GM23338 (cell line): ENCODE measurements at regions not wholly inside any gene's neighbourhood (a gene's known extent, or its start where the extent isn't known, plus 50 kb on each side); places are given as distances from the start of the nearest gene placed in this dataset.

ENCODE experiments used
- ATAC-seq: fragments of 200-7000 bp; cut with Tn5 transposase; 3 replicates; pipeline ENCODE4 v1.9.1; 2020
- DNase-seq: peaks from one replicate; pipeline ENCODE4 v3.0.0-alpha.2; 2015; ENCODE audit warnings: low spot score
- H2AFZ ChIP-seq: fragments of 200-600 bp; sonication (generic); 2 replicates; pipeline ENCODE4 v1.8.0; 2016; ENCODE audit warnings: antibody characterized with exemption, mild to moderate bottlenecking, moderate library complexity
- H3F3A ChIP-seq: fragments of 200-600 bp; sonication (generic); replicated peaks from 2 replicates; pipeline ENCODE4 v1.8.0; 2017; ENCODE audit warnings: antibody characterized with exemption, mixed run types, low read depth
- H3K27ac ChIP-seq: fragments of 200-600 bp; sonication (generic); 2 replicates; pipeline ENCODE4 v1.6.1; 2016; ENCODE audit warnings: low read depth
- H3K27me3 ChIP-seq: fragments of 200-600 bp; sonication (generic); 2 replicates; pipeline ENCODE4 v1.8.0; 2016; ENCODE audit warnings: mild to moderate bottlenecking, mixed run types, moderate library complexity; ENCODE audit not compliant: insufficient read depth
- H3K36me3 ChIP-seq: fragments of 200-600 bp; sonication (generic); 2 replicates; pipeline ENCODE4 v1.8.0; 2016; ENCODE audit warnings: mild to moderate bottlenecking; ENCODE audit not compliant: insufficient read depth
- H3K4me1 ChIP-seq: fragments of 200-600 bp; sonication (generic); 2 replicates; pipeline ENCODE4 v1.8.0; 2016; ENCODE audit warnings: mild to moderate bottlenecking, moderate library complexity; ENCODE audit not compliant: insufficient read depth
- H3K4me2 ChIP-seq: fragments of 200-600 bp; sonication (generic); 2 replicates; pipeline ENCODE4 v1.7.1; 2017; ENCODE audit warnings: mixed run types
- H3K4me3 ChIP-seq: fragments of 200-600 bp; sonication (generic); 2 replicates; pipeline ENCODE4 v1.6.1; 2016; ENCODE audit warnings: mixed run types
- H3K79me2 ChIP-seq: fragments of 200-600 bp; sonication (generic); replicated peaks from 2 replicates; pipeline ENCODE4 v1.8.0; 2017; ENCODE audit warnings: mild to moderate bottlenecking; ENCODE audit not compliant: insufficient read depth
- H3K9me2 ChIP-seq: fragments of 200-600 bp; sonication (generic); 2 replicates; pipeline ENCODE4 v1.8.0; 2017; ENCODE audit not compliant: insufficient read depth
- H4K20me1 ChIP-seq: fragments of 200-600 bp; sonication (generic); replicated peaks from 2 replicates; pipeline ENCODE4 v1.8.0; 2017; ENCODE audit warnings: mild to moderate bottlenecking; ENCODE audit not compliant: insufficient read depth
- H3K27ac Mint-ChIP-seq: 2 replicates; pipeline ENCODE4 v1.8.0; 2020; ENCODE audit warnings: inconsistent platforms, mild to moderate bottlenecking, moderate library complexity, mixed read lengths
- H3K27me3 Mint-ChIP-seq: 3 replicates; pipeline ENCODE4 v1.8.0; 2022; ENCODE audit warnings: low read depth, mild to moderate bottlenecking, moderate library complexity, mixed read lengths, inconsistent platforms; ENCODE audit not compliant: insufficient read depth, poor library complexity
- H3K36me3 Mint-ChIP-seq: 3 replicates; pipeline ENCODE4 v1.8.0; 2021; ENCODE audit warnings: low read depth, mild to moderate bottlenecking, inconsistent platforms, moderate library complexity, mixed read lengths
- H3K4me1 Mint-ChIP-seq: 3 replicates; pipeline ENCODE4 v1.8.0; 2020; ENCODE audit warnings: mild to moderate bottlenecking, inconsistent platforms, mixed read lengths
- H3K4me3 Mint-ChIP-seq: 3 replicates; pipeline ENCODE4 v1.8.0; 2021; ENCODE audit warnings: moderate library complexity, mild to moderate bottlenecking, inconsistent platforms, mixed read lengths
- H3K9me3 Mint-ChIP-seq: 3 replicates; pipeline ENCODE4 v1.8.0; 2020; ENCODE audit warnings: moderate library complexity, mild to moderate bottlenecking, inconsistent platforms, mixed read lengths
- EZH2phosphoT487 ChIP-seq: fragments of 200-600 bp; sonication (generic); IDR thresholded peaks from one replicate; pipeline ENCODE4 v1.8.1; 2018; ENCODE audit warnings: antibody characterized with exemption; ENCODE audit not compliant: unreplicated experiment
- POLR2AphosphoS5 ChIP-seq: IDR thresholded peaks from 2 replicates; pipeline ENCODE4 v1.6.1; 2016; ENCODE audit warnings: antibody characterized with exemption, low read depth
- REST ChIP-seq: IDR thresholded peaks from one replicate; pipeline ENCODE4 v1.6.1; 2018; ENCODE audit warnings: antibody characterized with exemption; ENCODE audit not compliant: unreplicated experiment
- ZNF462 ChIP-seq: fragments of 250-450 bp; sonication (Bioruptor Pico); IDR thresholded peaks from 2 replicates; pipeline ENCODE4 v1.5.0; 2020; ENCODE audit warnings: mild to moderate bottlenecking, moderate library complexity
- TF ChIP-seq, protein P1 (sequence below), 2 experiments: fragments of 200-600 bp in 1 of 2; sonication (generic) in 1 of 2; conservative IDR thresholded peaks; 2 replicates each; pipeline versions ENCODE4 v1.5.1 to v1.6.1; 2016 to 2017; ENCODE audit warnings: antibody characterized with exemption in 2 of 2, low read depth in 2 of 2, mild to moderate bottlenecking in 2 of 2, moderate library complexity in 1 of 2

DNA sequence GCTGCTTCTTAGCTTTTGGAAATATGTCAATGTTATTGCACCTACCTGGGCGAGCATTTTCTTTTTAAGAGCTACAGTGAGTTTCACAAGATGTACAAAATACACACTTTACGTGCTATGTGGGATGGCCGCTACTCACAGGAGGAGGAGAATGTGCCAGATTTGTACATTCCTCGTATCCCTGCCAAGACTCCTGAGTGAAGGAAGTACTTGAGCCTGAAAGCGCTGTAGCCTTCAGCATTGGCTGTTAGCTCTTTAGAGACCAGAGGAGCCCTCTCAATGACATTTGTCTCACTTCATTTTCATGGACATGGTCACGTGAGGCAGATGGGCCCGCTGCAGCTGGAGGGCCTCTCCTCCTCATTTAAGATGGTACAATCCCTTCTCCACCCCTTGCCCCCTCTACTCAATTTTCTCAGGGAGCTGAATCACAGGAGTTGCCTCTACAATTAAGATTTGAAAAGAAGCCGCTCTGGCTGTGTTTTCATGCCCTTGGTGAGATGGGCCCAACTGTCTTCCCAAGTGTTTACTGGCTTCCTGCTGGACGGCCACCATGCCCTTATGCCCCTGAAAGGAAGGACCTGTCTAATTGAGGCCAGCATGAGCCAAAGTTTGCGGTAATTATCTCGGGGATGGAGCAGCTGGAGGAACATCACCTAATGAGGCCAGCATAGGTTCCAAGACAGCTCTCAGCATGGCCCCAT is 442.6 kb downstream of the PRDM2 start:
- Histone ChIP-seq H3K27ac (no peak overlapping the region), H3K9me2 (peaks cover 12% of the 10 kb centered on the region), H3K4me1 (no peaks in the 10 kb centered on the region), H3K79me2 (no peaks in the 10 kb centered on the region), H3K4me2 (no peak overlapping the region), H3K4me3 (no peak overlapping the region), H3K27me3 (no peaks in the 10 kb centered on the region), H3F3A (no peaks in the 10 kb centered on the region), H3K36me3 (no peaks in the 10 kb centered on the region), H4K20me1 (no peaks in the 10 kb centered on the region), H2AFZ (no peak overlapping the region)
- no peak for TF ChIP-seq REST
- TF ChIP-seq, protein P1, sequence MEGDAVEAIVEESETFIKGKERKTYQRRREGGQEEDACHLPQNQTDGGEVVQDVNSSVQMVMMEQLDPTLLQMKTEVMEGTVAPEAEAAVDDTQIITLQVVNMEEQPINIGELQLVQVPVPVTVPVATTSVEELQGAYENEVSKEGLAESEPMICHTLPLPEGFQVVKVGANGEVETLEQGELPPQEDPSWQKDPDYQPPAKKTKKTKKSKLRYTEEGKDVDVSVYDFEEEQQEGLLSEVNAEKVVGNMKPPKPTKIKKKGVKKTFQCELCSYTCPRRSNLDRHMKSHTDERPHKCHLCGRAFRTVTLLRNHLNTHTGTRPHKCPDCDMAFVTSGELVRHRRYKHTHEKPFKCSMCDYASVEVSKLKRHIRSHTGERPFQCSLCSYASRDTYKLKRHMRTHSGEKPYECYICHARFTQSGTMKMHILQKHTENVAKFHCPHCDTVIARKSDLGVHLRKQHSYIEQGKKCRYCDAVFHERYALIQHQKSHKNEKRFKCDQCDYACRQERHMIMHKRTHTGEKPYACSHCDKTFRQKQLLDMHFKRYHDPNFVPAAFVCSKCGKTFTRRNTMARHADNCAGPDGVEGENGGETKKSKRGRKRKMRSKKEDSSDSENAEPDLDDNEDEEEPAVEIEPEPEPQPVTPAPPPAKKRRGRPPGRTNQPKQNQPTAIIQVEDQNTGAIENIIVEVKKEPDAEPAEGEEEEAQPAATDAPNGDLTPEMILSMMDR (conservative IDR thresholded peaks at IDR 0.05; ENCODE audit: low read depth in 2 of 2), result no peak
- DNase-seq (no peak), ATAC-seq (no peak)
- Mint-ChIP-seq H3K4me3 (no peak overlapping the region), H3K36me3 (no peaks in the 10 kb centered on the region), H3K4me1 (peaks cover 3% of the 10 kb centered on the region; the same call in 2 of the 3 replicates), H3K27ac (no peak overlapping the region), H3K27me3 (peaks cover 6% of the 10 kb centered on the region), H3K9me3 (peaks cover 2% of the 10 kb centered on the region; the same call in 1 of the 3 replicates)

- no peaks in the 10 kb centered on the region for H4K20me1 ChIP-seq
- H3K4me3 Mint-ChIP-seq, result no peak overlapping the region
- H3K4me1 ChIP-seq, result no peaks in the 10 kb centered on the region
- no peak overlapping the region; the same call in 1 of the 2 replicates for H2AFZ ChIP-seq
- H3F3A ChIP-seq, result no peaks in the 10 kb centered on the region
- H3K27me3 Mint-ChIP-seq, result peaks cover 3% of the 10 kb centered on the region
- no peak overlapping the region for H3K4me3 ChIP-seq
- no peaks in the 10 kb centered on the region for H3K36me3 ChIP-seq
- H3K9me2 ChIP-seq, result peaks cover 4% of the 10 kb centered on the region; the same call in 1 of the 2 replicates
- no peak overlapping the region for H3K27ac ChIP-seq
- no peak for ATAC-seq
- H3K79me2 ChIP-seq, result no peaks in the 10 kb centered on the region
- H3K4me1 Mint-ChIP-seq, result no peaks in the 10 kb centered on the region; the same call in 1 of the 3 replicates
- H3K27ac Mint-ChIP-seq, result no peak overlapping the region
- no peak overlapping the region for H3K4me2 ChIP-seq
- DNase-seq, result no peak
- peaks cover 2% of the 10 kb centered on the region; the same call in 2 of the 3 replicates for H3K9me3 Mint-ChIP-seq
- H3K36me3 Mint-ChIP-seq, result no peaks in the 10 kb centered on the region
- no peaks in the 10 kb centered on the region for H3K27me3 ChIP-seq
- TF ChIP-seq, protein P1 (conservative IDR thresholded peaks at IDR 0.05; ENCODE audit: low read depth in 2 of 2), result no peak
- TF ChIP-seq ZNF462 (CRISPR knock-in tag), result no peak
- TF ChIP-seq EZH2phosphoT487, result no peak
- no peak for TF ChIP-seq POLR2AphosphoS5
These were observed 443.8 kb downstream of the PRDM2 start for GRCh38 chr1:14143777-14144176.
